ENCODE measurements at regions not wholly inside any gene's neighbourhood (a gene's known extent, or its start where the extent isn't known, plus 50 kb on each side); places are given as distances from the start of the nearest gene placed in this dataset.
"Not testable (repeated sequence)": the region's sequence is repeated elsewhere in the genome, so short reads cannot be mapped to it uniquely, and the experiment has no call there.

- DNase-seq (ENCODE audit: low read depth): peak; percentile 44
Observed at GRCh38 chr1:30378991-30379581, 344.3 kb downstream of the MATN1 start.

- no peak for DNase-seq (ENCODE audit: low read depth)
Observed at GRCh38 chr1:30378003-30378596, 345.3 kb downstream of the MATN1 start.

- DNase-seq (ENCODE audit: low read depth): no peak
Observed at GRCh38 chr1:30377230-30378002, 346.0 kb downstream of the MATN1 start.

- DNase-seq (ENCODE audit: low read depth): no peak
Observed at GRCh38 chr1:30376054-30376697, 347.2 kb downstream of the MATN1 start.

GRCh38 chr1:30375156-30375555 lies 348.2 kb downstream of the MATN1 start:
- no peak for DNase-seq (ENCODE audit: low read depth)

- DNase-seq (ENCODE audit: low read depth): no peak
Observed at GRCh38 chr1:30374400-30375070, 348.9 kb downstream of the MATN1 start.

- no peak for DNase-seq (ENCODE audit: low read depth)
Observed at GRCh38 chr1:30373471-30374399, 349.6 kb downstream of the MATN1 start.

GRCh38 chr1:30372792-30373433 lies 350.5 kb downstream of the MATN1 start:
- DNase-seq (ENCODE audit: low read depth): no peak

GRCh38 chr1:30371888-30372791 lies 351.2 kb downstream of the MATN1 start:
- DNase-seq (ENCODE audit: low read depth): no peak

GRCh38 chr1:30371179-30371788 lies 352.1 kb downstream of the MATN1 start:
- DNase-seq (ENCODE audit: low read depth): no peak

GRCh38 chr1:30368651-30369240 lies 354.6 kb downstream of the MATN1 start:
- DNase-seq (ENCODE audit: low read depth): no peak

GRCh38 chr1:30366911-30367310 lies 356.5 kb downstream of the MATN1 start:
- no peak for DNase-seq (ENCODE audit: low read depth)

GRCh38 chr1:30366199-30366598 lies 357.2 kb downstream of the MATN1 start:
- no peak for DNase-seq (ENCODE audit: low read depth)

GRCh38 chr1:30365596-30365995 lies 357.8 kb downstream of the MATN1 start:
- no peak for DNase-seq (ENCODE audit: low read depth)

GRCh38 chr1:30363031-30363430 lies 360.4 kb downstream of the MATN1 start:
- DNase-seq (ENCODE audit: low read depth): no peak

- no peak for DNase-seq (ENCODE audit: low read depth)
Observed at GRCh38 chr1:30362603-30362990, 360.8 kb downstream of the MATN1 start.

- not testable (repeated sequence) for DNase-seq (ENCODE audit: low read depth)
Observed at GRCh38 chr1:30361890-30362602, 361.3 kb downstream of the MATN1 start.

- DNase-seq (ENCODE audit: low read depth): no peak
Observed at GRCh38 chr1:30360753-30361152, 362.6 kb downstream of the MATN1 start.

Data from renal cortical epithelial cell (primary cell).